Erythroblast (primary cell): ENCODE measurements at regions not wholly inside any gene's neighbourhood (a gene's known extent, or its start where the extent isn't known, plus 50 kb on each side); places are given as distances from the start of the nearest gene placed in this dataset.

Experiments
- DNase-seq, 2 experiments: peaks; one replicate each; lab custom pipeline; 2025; lab: John Stamatoyannopoulos, UW
- GATA1 ChIP-seq: IDR thresholded peaks from 2 replicates; pipeline ENCODE4 v1.6.1; 2011; ENCODE audit warnings: low read depth, mild to moderate bottlenecking, control low read depth, low read length, moderate library complexity
- POLR2A ChIP-seq: IDR thresholded peaks from 2 replicates; pipeline ENCODE4 v1.6.1; 2011; ENCODE audit warnings: mild to moderate bottlenecking, low read length

DNA sequence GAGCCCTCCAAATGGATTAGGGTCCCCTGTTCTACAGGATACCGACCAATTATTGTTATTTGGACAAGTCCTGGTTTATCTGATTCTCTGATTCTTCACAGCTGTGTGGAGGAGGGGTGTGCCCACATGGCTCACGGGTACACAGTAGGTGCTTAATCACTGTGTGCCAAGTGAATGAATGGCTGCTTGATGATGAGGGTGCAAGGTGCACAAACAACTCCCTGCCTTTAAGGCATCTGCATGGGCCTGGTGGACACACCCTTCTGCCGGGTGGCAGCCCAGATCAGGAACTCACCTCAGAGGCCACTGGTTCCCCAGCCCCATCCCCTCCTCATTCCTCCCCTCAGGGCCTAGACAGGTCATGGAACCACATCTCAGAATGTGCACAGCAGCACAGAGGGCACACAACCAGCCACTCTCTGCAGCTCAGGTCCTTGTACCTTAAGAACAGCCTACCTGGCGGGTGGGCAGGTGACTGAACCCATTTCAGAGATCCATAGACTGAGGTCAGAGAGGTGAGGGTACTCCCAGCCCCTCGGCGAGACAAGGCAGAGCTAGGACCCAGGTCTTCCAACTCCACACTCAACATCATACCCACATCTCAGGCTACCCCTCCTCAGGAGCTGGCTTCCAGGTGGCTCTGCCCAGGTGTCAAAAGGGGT lies 50.3 kb downstream of the SHANK2 start:
- no peak for DNase-seq
- TF ChIP-seq POLR2A (no peak), GATA1 (no peak)

DNA sequence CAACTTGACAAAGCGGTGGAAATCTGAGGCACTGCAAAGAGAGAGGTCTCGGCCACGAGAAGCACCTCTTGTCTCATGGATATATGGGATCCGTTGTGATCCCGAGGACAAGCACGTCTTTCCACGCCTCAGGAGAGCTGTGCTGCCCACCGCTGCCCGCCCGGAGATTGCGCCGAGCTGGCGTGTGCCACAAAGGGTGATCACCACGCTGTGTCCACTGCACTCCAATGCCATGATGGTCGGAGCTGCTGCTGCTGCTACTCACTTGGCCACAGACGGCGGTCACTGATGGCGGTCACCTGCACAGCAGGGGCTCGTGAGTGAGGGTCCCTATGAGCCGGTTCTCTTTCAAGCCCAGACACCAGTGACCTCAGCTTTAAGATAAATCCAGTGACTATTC lies 51.1 kb downstream of the SHANK2 start:
- TF ChIP-seq POLR2A (no peak), GATA1 (no peak)
- no peak for DNase-seq

GRCh38 chr11:71200761-71201160 lies 51.6 kb downstream of the SHANK2 start:
- no peak for TF ChIP-seq POLR2A
- TF ChIP-seq GATA1: no peak
- DNase-seq: no peak

- DNase-seq: no peak
- TF ChIP-seq GATA1 (no peak), POLR2A (no peak)
These were observed 52.1 kb downstream of the SHANK2 start for GRCh38 chr11:71200172-71200716.

DNA sequence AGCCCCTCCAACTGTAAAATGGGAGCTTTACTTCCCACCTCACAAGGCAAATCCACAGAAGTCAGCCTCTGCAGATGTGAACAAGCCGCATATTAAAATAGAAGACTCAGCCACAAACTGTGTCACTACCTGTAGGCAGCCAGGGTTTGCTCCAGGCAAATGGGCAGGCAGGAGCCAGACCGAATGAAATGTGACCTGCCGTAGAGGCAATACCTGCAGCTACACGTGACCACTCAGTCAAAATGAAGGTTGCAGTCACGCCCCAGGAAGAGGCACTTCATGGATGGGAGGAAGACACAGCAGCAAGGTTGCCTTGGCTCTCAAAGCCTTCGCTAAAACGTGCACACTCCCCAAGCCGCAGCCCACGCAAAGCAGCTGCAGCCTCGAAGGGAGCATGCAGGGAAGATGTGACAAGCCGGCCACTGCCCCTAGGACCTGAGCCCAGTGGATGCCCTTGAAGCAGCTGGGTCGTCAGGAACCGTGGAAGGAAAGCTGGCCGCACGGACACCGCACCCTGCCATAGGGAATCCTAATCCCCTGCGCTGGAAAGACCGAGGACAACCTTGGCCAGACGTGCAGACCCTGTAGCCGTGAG lies 53.1 kb downstream of the SHANK2 start:
- TF ChIP-seq GATA1 (no peak), POLR2A (no peak)
- no peak for DNase-seq

GRCh38 chr11:71198823-71199165 lies 53.6 kb downstream of the SHANK2 start:
- TF ChIP-seq GATA1: no peak
- TF ChIP-seq POLR2A: no peak
- DNase-seq: no peak

GRCh38 chr11:71198141-71198822 lies 54.1 kb downstream of the SHANK2 start:
- DNase-seq: no peak
- TF ChIP-seq POLR2A (no peak), GATA1 (no peak)

DNA sequence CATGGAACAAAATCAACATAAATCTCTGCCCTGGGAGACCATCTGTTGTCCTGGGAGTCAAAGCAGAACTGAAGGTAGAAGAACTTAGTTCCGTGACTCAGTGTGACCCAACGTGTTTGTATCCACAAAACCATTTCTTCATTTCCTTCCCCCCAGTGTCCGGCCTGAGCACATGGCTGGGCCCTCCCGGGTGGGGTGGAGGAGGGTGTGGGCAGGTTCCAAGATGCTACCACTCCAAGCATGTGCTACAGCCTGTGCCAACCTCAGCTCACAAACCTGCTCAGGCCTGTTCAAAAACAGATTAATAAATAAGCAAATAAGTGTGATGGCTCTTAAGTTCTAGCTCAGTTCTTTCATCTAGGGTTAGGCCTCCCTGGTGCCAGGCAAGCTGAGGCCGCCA lies 55.3 kb downstream of the SHANK2 start:
- no peak for TF ChIP-seq GATA1
- no peak for TF ChIP-seq POLR2A
- no peak for DNase-seq

GRCh38 chr11:71194710-71195109 lies 57.7 kb downstream of the SHANK2 start:
- DNase-seq: no peak
- TF ChIP-seq POLR2A (no peak), GATA1 (no peak)

DNA sequence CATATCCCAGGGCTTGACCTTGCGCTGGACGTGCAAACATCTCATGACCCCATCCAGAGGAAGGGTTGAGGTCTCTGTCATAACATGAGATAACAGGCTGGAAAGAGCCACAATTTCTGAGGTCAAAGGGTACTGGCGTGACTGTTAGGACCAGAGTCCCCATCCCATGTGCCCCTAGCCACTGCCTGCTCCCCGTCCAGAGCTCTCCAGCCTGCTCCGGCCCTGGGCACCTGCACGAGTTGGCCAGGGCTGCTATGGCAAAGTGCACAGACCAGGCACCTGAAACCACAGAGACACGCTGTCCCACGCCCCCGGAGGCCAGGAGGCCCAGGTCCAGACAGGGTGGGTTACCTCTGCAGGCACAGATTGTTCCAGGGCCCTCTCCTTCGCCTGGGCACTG lies 58.9 kb downstream of the SHANK2 start:
- DNase-seq: no peak
- TF ChIP-seq GATA1: no peak
- TF ChIP-seq POLR2A: no peak

- no peak for DNase-seq
- TF ChIP-seq POLR2A (no peak), GATA1 (no peak)
These were observed 59.7 kb downstream of the SHANK2 start for GRCh38 chr11:71192629-71193028.

- DNase-seq: no peak
- TF ChIP-seq POLR2A (no peak), GATA1 (no peak)
These were observed 61.2 kb downstream of the SHANK2 start for GRCh38 chr11:71191201-71191600.

DNA sequence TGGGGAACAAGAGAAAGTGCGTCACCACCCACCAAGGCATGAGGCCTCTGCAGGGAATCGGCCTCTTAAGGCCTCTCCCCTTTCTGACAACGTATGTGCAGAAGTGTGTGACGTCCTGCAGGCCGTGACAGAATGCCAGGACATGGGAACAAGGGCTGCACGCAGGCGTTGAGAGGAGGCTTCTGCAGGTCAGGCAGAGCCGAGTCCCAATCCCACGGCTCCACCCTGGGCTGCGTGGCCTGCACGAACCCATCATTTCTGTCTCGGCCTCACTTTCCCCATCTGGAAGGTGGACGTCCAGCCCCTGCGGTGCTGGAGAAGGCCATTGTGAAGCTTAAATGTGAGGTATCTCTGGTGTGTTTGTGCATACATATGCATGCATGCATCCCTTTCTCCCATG lies 61.8 kb downstream of the SHANK2 start:
- DNase-seq: no peak
- TF ChIP-seq GATA1 (no peak), POLR2A (no peak)

DNA sequence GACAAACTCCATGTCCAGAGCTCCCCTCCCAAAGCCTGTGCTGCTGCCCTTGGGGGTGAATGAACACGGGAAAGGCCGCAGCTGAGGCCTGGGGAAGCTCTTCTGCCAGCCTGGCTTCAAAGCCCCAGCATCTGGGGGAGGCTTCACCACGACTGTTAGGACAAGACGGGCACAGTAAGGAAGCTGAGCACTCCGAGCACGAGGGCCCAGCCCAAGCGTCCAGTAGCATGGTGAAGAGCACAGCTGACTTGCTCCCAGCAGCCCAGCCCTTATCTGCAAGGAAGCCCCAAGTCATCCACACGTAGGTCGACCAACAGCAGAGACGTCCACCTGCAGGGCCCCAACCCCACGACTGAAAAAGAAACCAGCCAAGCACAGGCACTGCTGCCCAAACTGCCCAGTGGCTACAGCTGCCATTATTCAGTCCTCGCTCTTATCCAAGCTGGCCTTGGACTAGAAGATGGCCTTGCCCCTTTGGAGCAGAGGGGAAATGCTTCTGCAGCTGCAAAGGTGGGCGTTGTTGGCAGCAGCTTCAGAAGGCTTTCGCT lies 62.5 kb downstream of the SHANK2 start:
- no peak for DNase-seq
- TF ChIP-seq GATA1 (no peak), POLR2A (no peak)
